WERI-Rb-1 (cell line): ENCODE measurements at regions not wholly inside any gene's neighbourhood (a gene's known extent, or its start where the extent isn't known, plus 50 kb on each side); places are given as distances from the start of the nearest gene placed in this dataset.

Source experiments
- DNase-seq: peaks from one replicate; pipeline ENCODE4 v3.0.0-alpha.2; 2020
- H3K27ac ChIP-seq: fragments of 250-450 bp; sonication (Bioruptor Pico); 2 replicates; pipeline ENCODE4 v1.5.1; 2020; ENCODE audit warnings: mild to moderate bottlenecking, moderate library complexity
- H3K27me3 ChIP-seq: fragments of 250-450 bp; sonication (Bioruptor Pico); 2 replicates; pipeline ENCODE4 v1.5.1; 2021; ENCODE audit warnings: mild to moderate bottlenecking, low read depth, moderate library complexity; ENCODE audit not compliant: insufficient read depth, severe bottlenecking
- H3K36me3 ChIP-seq: fragments of 250-450 bp; sonication (Bioruptor Pico); 2 replicates; pipeline ENCODE4 v1.5.1; 2020; ENCODE audit warnings: mild to moderate bottlenecking, moderate library complexity
- H3K4me3 ChIP-seq: 2 replicates; pipeline ENCODE4 v1.5.1; 2011; ENCODE audit warnings: low read depth, mild to moderate bottlenecking, control low read depth, low read length
- H3K9me3 ChIP-seq: fragments of 250-450 bp; sonication (Bioruptor Pico); 2 replicates; pipeline ENCODE4 v1.5.1; 2021; ENCODE audit warnings: mild to moderate bottlenecking, moderate library complexity; ENCODE audit not compliant: severe bottlenecking
- CTCF ChIP-seq: IDR thresholded peaks from 2 replicates; pipeline ENCODE4 v1.5.1; 2011; ENCODE audit warnings: low read depth, mild to moderate bottlenecking, control low read depth, inconsistent platforms, low read length

DNA sequence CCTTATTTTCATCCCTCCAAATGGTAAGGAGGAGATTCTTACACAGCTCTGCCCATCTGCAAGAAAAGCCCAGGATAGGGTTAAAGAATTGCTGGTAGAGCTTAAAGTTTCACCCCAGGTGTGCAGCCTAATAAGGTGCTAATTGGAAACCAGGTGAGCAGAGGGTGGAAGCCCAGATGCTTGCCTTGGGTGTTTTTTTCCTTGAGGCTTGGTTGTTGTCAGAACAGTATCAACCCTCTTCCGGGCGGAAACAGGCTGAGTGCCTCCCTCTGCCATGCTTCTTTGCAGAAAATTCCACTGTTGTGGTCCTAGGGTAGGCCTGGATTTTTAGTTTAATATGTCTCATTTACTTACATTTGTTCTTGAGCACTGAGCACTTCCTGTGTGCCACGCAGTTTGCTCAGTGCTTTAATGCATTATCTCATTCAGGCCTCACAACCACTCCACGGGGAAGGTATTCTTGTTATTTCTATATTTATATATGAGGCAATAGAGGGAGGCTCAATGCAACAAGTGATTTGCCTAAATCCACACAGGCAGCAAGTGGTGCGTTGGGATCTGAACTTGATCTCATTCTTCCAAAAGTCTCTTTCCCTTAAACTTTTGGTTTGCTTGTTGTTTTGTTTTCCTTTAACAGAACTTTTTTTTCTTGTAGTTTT lies 115.0 kb upstream of the LRIG1 start:
- Histone ChIP-seq H3K9me3 (no peaks in the 10 kb centered on the region), H3K27me3 (no peaks in the 10 kb centered on the region), H3K27ac (no peak overlapping the region), H3K4me3 (no peak overlapping the region), H3K36me3 (no peaks in the 10 kb centered on the region)
- TF ChIP-seq CTCF = no peak
- no peak for DNase-seq

GRCh38 chr3:66617351-66617750 lies 116.5 kb upstream of the LRIG1 start:
- Histone ChIP-seq H3K4me3 (no peak overlapping the region), H3K27ac (no peak overlapping the region), H3K36me3 (no peaks in the 10 kb centered on the region), H3K9me3 (no peaks in the 10 kb centered on the region), H3K27me3 (no peaks in the 10 kb centered on the region)
- DNase-seq = no peak
- TF ChIP-seq CTCF = no peak

- Histone ChIP-seq H3K27me3 (no peaks in the 10 kb centered on the region), H3K36me3 (no peaks in the 10 kb centered on the region), H3K27ac (no peak overlapping the region), H3K4me3 (no peak overlapping the region), H3K9me3 (no peaks in the 10 kb centered on the region)
- no peak for DNase-seq
- no peak for TF ChIP-seq CTCF
These were observed 117.2 kb upstream of the LRIG1 start for GRCh38 chr3:66618066-66618465.

DNA sequence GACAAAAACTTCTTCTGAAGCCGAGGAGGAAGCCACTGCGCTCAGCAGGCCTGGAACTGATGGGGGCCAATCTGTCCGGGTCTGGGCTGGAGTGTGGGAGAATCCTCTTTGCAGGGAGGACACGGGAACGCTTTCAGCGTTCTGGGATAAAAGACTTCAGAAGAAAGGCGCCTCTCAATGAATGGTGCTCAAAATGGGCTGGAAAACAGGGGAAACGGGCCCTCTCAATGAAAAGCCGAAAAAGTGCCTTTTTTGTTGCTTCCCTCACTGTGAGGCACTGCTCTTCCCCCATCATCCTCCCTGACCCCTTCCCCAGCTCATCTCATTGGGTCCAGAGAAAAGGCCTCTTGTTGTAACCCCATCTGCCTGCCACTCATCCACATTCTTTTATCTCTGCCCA lies 119.5 kb upstream of the LRIG1 start:
- no peaks in the 10 kb centered on the region for H3K36me3 ChIP-seq
- no peak overlapping the region for H3K27ac ChIP-seq
- TF ChIP-seq CTCF = no peak
- no peaks in the 10 kb centered on the region for H3K9me3 ChIP-seq
- no peaks in the 10 kb centered on the region for H3K27me3 ChIP-seq
- H3K4me3 ChIP-seq = no peak overlapping the region
- no peak for DNase-seq

DNA sequence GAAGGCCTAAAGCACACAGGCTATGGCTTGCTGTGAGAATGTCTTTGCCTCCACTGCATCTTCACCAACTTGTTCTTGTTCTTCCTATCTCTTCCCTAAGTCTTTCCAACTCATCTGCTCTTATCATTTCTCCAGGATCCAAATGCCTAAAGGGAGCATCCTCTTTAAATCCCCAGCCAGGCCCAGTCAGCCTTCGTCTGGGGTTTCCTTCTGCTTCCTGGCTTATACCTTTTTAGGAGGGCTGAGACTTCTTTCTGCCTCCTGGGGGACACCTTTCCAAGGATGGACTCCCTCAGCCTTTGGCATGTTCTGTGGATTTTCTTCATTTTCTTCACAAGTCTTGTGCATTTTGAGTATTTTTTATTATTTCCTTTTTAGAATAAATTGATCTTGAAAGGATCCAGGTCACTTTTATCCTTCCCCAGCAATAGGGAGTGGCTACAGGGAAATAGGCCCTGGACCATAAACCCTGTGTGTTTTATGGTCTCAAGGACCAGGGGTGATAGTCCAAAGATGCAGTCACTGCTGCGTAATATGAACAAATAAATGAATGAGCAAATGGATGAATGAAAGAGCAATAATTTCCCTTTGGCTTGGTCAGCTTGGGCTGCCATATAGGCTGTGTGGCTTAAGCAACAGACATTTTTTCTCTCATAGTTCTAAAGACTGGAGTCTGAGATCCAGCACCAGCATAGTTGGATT lies 122.1 kb upstream of the LRIG1 start:
- H3K4me3 ChIP-seq = no peak overlapping the region
- H3K27ac ChIP-seq = no peak overlapping the region
- TF ChIP-seq CTCF = no peak
- H3K27me3 ChIP-seq = no peaks in the 10 kb centered on the region
- no peak for DNase-seq
- no peaks in the 10 kb centered on the region for H3K9me3 ChIP-seq
- no peaks in the 10 kb centered on the region for H3K36me3 ChIP-seq
